ENCODE measurements at regions not wholly inside any gene's neighbourhood (a gene's known extent, or its start where the extent isn't known, plus 50 kb on each side); places are given as distances from the start of the nearest gene placed in this dataset.

GRCh38 chr14:76639606-76640229 is 121.5 kb upstream of the VASH1 start:
- TF ChIP-seq POLR2A (IDR thresholded peaks at IDR 0.05), result no peak
- TF ChIP-seq, protein P1, sequence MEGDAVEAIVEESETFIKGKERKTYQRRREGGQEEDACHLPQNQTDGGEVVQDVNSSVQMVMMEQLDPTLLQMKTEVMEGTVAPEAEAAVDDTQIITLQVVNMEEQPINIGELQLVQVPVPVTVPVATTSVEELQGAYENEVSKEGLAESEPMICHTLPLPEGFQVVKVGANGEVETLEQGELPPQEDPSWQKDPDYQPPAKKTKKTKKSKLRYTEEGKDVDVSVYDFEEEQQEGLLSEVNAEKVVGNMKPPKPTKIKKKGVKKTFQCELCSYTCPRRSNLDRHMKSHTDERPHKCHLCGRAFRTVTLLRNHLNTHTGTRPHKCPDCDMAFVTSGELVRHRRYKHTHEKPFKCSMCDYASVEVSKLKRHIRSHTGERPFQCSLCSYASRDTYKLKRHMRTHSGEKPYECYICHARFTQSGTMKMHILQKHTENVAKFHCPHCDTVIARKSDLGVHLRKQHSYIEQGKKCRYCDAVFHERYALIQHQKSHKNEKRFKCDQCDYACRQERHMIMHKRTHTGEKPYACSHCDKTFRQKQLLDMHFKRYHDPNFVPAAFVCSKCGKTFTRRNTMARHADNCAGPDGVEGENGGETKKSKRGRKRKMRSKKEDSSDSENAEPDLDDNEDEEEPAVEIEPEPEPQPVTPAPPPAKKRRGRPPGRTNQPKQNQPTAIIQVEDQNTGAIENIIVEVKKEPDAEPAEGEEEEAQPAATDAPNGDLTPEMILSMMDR (IDR thresholded peaks at IDR 0.05), result no peak

Data from adrenal gland (tissue), 5 donors.